ENCODE measurements at regions not wholly inside any gene's neighbourhood (a gene's known extent, or its start where the extent isn't known, plus 50 kb on each side); places are given as distances from the start of the nearest gene placed in this dataset.

DNA sequence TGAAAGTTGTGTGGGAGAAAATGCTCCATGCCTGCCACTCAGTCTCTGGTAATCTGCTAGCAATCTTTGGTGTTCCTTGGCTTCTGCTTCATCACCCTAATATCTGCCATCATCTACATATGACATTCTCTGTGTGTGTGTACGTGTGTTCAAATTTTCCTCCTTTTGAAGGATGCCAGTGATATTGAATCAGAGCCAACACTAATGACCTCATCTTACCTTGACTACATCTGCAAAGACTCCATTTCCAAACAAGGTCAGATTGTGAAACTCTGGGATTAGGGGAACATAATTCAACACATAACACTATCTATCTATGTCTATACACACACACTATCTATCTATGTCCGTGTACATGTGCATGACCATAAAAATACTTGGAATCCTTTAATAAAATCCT, 81.4 kb upstream of the IRS2 start:
- TF ChIP-seq POLR2A (IDR thresholded peaks at IDR 0.05) (no peak), POLR2AphosphoS5 (IDR thresholded peaks at IDR 0.05) (peak in 1 of 3 donors; percentile 14), EP300 (IDR thresholded peaks at IDR 0.05; ENCODE audit: low read depth) (no peak)
- TF ChIP-seq, protein P1, sequence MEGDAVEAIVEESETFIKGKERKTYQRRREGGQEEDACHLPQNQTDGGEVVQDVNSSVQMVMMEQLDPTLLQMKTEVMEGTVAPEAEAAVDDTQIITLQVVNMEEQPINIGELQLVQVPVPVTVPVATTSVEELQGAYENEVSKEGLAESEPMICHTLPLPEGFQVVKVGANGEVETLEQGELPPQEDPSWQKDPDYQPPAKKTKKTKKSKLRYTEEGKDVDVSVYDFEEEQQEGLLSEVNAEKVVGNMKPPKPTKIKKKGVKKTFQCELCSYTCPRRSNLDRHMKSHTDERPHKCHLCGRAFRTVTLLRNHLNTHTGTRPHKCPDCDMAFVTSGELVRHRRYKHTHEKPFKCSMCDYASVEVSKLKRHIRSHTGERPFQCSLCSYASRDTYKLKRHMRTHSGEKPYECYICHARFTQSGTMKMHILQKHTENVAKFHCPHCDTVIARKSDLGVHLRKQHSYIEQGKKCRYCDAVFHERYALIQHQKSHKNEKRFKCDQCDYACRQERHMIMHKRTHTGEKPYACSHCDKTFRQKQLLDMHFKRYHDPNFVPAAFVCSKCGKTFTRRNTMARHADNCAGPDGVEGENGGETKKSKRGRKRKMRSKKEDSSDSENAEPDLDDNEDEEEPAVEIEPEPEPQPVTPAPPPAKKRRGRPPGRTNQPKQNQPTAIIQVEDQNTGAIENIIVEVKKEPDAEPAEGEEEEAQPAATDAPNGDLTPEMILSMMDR (IDR thresholded peaks at IDR 0.05) = no peak

Measured in transverse colon (tissue), 4 donors.